Smooth muscle cell (in vitro differentiated cells): ENCODE measurements at regions not wholly inside any gene's neighbourhood (a gene's known extent, or its start where the extent isn't known, plus 50 kb on each side); places are given as distances from the start of the nearest gene placed in this dataset.

Source experiments
- DNase-seq: peaks from one replicate; lab custom pipeline; 2025; ENCODE audit not compliant: unreplicated experiment; lab: John Stamatoyannopoulos, UW
- H2AFZ ChIP-seq: fragments of 200-600 bp; sonication (generic); 2 replicates; pipeline ENCODE4 v1.6.0; 2016; ENCODE audit warnings: antibody characterized with exemption, low read depth, mild to moderate bottlenecking
- H3F3A ChIP-seq: fragments of 200-600 bp; sonication (generic); 2 replicates; pipeline ENCODE4 v1.6.0; 2017; ENCODE audit warnings: antibody characterized with exemption, low read depth
- H3K27ac ChIP-seq: fragments of 200-600 bp; sonication (generic); 2 replicates; pipeline ENCODE4 v1.5.1; 2016; ENCODE audit warnings: low read depth, mild to moderate bottlenecking
- H3K27me3 ChIP-seq: fragments of 200-600 bp; sonication (generic); 2 replicates; pipeline ENCODE4 v1.6.1; 2016; ENCODE audit warnings: low read depth, mild to moderate bottlenecking
- H3K36me3 ChIP-seq: fragments of 200-600 bp; sonication (generic); 2 replicates; pipeline ENCODE4 v1.5.1; 2016; ENCODE audit warnings: low read depth
- H3K4me1 ChIP-seq: fragments of 200-600 bp; sonication (generic); 2 replicates; pipeline ENCODE4 v1.5.1; 2016; ENCODE audit warnings: low read depth
- H3K4me2 ChIP-seq: fragments of 200-600 bp; sonication (generic); 2 replicates; pipeline ENCODE4 v1.6.0; 2016; ENCODE audit warnings: mild to moderate bottlenecking
- H3K4me3 ChIP-seq: fragments of 200-600 bp; sonication (generic); 2 replicates; pipeline ENCODE4 v1.5.1; 2016; ENCODE audit warnings: mild to moderate bottlenecking
- H3K79me2 ChIP-seq: fragments of 200-600 bp; sonication (generic); 2 replicates; pipeline ENCODE4 v1.6.0; 2016; ENCODE audit warnings: low read depth, mild to moderate bottlenecking
- H3K9ac ChIP-seq: fragments of 200-600 bp; sonication (generic); 2 replicates; pipeline ENCODE4 v1.6.0; 2016; ENCODE audit warnings: low read depth
- H3K9me3 ChIP-seq: fragments of 200-600 bp; sonication (generic); replicated peaks from 2 replicates; pipeline ENCODE4 v1.5.1; 2016; ENCODE audit warnings: low read depth
- H4K20me1 ChIP-seq: fragments of 200-600 bp; sonication (generic); 2 replicates; pipeline ENCODE4 v1.6.0; 2016; ENCODE audit warnings: low read depth
- WGBS: methylation state at CpG from one replicate; pipeline ENCODE4 v1.1.7; 2016; ENCODE audit warnings: low lambda C conversion rate; 5-methylcytosine and 5-hydroxymethylcytosine counted together
- TF ChIP-seq, protein P1 (sequence below): fragments of 200-600 bp; sonication (generic); IDR thresholded peaks from 2 replicates; pipeline ENCODE4 v1.5.1; 2017; ENCODE audit warnings: borderline replicate concordance, mild to moderate bottlenecking, antibody characterized with exemption; ENCODE audit not compliant: insufficient read depth, poor library complexity, severe bottlenecking

DNA sequence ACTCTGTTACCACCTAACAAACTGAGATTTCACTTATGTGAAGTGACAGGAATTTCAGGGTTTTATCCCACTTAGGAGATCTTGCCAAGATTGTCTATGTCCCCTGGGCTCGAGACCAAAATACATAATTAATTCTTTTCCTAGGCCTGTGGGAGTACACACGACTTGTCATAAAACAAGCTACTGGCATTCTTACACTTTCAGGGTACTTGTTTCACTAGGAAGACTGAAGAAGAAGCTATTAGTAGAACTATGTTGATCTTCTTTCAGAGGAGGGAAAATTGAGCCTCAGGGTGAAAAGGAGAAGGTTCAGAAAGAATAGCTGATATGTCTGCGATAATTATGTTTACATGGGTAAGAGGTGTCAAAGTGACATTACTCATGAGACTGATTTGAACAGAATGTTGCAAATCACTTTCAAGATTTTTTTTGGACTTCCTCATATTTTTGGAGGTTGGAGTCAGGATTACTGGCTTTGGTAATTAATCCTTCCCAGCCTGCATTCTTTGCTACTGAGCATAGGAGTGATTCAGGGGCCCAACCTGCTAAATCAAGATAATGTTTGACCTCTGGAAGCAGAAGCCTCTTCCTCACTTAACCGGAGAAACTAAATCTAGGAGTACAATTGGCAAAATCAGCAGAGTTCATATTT, 240.0 kb upstream of the NT5C1B start:
- Histone ChIP-seq H4K20me1 (no peaks in the 10 kb centered on the region), H3K27me3 (no peaks in the 10 kb centered on the region), H3K36me3 (no peaks in the 10 kb centered on the region), H3K4me2 (peak overlapping the region; percentile 37), H3K79me2 (no peaks in the 10 kb centered on the region), H3F3A (peaks cover 4% of the 10 kb centered on the region), H3K27ac (peak overlapping the region; percentile 20), H3K4me3 (no peak overlapping the region), H2AFZ (no peak overlapping the region), H3K9ac (no peak overlapping the region), H3K9me3 (no peaks in the 10 kb centered on the region), H3K4me1 (peaks cover 8% of the 10 kb centered on the region)
- DNase-seq: no peak
- TF ChIP-seq, protein P1, sequence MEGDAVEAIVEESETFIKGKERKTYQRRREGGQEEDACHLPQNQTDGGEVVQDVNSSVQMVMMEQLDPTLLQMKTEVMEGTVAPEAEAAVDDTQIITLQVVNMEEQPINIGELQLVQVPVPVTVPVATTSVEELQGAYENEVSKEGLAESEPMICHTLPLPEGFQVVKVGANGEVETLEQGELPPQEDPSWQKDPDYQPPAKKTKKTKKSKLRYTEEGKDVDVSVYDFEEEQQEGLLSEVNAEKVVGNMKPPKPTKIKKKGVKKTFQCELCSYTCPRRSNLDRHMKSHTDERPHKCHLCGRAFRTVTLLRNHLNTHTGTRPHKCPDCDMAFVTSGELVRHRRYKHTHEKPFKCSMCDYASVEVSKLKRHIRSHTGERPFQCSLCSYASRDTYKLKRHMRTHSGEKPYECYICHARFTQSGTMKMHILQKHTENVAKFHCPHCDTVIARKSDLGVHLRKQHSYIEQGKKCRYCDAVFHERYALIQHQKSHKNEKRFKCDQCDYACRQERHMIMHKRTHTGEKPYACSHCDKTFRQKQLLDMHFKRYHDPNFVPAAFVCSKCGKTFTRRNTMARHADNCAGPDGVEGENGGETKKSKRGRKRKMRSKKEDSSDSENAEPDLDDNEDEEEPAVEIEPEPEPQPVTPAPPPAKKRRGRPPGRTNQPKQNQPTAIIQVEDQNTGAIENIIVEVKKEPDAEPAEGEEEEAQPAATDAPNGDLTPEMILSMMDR: no peak
- 21% methylated on average over 4 of the region's 4 CpGs for WGBS

DNA sequence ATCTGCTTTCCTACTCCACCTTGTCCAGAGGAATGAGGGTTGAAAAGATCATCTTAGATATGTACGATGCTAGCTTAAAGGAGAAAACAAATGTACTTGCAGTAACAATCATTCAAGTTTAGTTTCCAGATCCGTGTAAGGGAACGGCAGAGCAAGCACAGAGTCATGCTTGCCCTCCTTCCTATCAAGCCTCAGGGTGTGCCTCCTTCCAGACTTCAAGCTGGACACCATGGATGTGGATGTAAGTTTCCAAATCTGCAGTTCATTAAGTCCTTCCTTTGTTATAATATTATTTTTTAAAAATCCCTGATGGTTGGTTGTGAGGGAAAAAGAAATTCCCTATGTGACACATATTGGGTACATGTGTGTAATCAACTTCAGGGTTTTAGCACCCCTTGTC, 238.9 kb upstream of the NT5C1B start:
- TF ChIP-seq, protein P1: no peak
- Histone ChIP-seq H3F3A (peaks cover 4% of the 10 kb centered on the region), H2AFZ (no peak overlapping the region), H3K4me3 (no peak overlapping the region), H3K36me3 (no peaks in the 10 kb centered on the region), H3K9me3 (no peaks in the 10 kb centered on the region), H3K4me2 (no peak overlapping the region), H3K9ac (no peak overlapping the region), H3K27me3 (no peaks in the 10 kb centered on the region), H3K27ac (no peak overlapping the region), H3K4me1 (peaks cover 8% of the 10 kb centered on the region), H3K79me2 (no peaks in the 10 kb centered on the region), H4K20me1 (no peaks in the 10 kb centered on the region)
- WGBS: 87% methylated on average over 3 of the region's 3 CpGs
- no peak for DNase-seq

DNA sequence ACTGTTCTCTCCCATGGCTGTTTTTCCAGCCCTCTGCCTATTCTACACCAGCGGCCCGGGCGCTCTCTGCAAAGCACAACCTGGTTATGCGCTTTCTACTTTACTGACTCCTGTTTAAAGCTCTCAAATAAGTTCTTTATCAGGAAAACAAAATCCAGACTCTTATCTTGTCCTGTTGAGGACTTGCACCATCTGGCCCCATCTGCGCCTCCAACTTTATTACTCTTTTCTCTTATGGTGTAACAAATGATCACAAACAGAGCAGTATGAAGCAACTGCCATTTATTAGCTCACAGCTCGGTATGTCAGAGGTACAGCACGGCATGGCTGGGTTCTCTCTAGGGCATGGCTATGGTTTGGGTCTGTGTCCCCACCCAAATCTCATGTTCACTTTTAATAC, 236.5 kb upstream of the NT5C1B start:
- Histone ChIP-seq H3K9me3 (no peaks in the 10 kb centered on the region), H3K4me3 (no peak overlapping the region), H4K20me1 (no peaks in the 10 kb centered on the region), H3K36me3 (no peaks in the 10 kb centered on the region), H3K79me2 (no peaks in the 10 kb centered on the region), H3F3A (peaks cover 4% of the 10 kb centered on the region), H3K4me1 (peaks cover 8% of the 10 kb centered on the region), H2AFZ (no peak overlapping the region), H3K4me2 (no peak overlapping the region), H3K9ac (no peak overlapping the region), H3K27me3 (no peaks in the 10 kb centered on the region), H3K27ac (no peak overlapping the region)
- TF ChIP-seq, protein P1: no peak
- 58% methylated on average over 7 of the region's 7 CpGs for WGBS
- DNase-seq: no peak

DNA sequence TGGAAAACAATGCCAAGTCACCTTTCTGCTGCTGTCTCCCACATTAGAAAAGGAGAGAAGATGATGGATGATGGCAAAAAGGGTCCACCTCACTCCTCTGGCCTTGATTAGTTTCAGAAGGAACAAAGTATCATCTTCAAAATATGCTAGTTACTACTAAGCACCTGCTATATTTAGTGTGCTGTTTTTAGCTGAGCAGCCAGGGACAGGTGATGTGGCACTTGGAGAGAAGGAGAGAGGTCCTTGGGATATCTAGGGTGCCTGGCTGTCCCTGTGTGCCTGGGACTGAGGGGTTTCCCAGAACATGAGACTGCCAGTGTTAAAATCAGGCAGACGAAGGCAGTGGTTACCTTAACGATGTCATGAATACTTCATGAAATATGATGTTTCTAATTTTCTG, 235.5 kb upstream of the NT5C1B start:
- H3K4me3 ChIP-seq: no peak overlapping the region
- WGBS: 100% methylated on average over 2 of the region's 2 CpGs
- H3K9ac ChIP-seq: no peak overlapping the region
- no peaks in the 10 kb centered on the region for H3K36me3 ChIP-seq
- H3K4me1 ChIP-seq: peaks cover 8% of the 10 kb centered on the region
- H3K4me2 ChIP-seq: no peak overlapping the region
- no peaks in the 10 kb centered on the region for H4K20me1 ChIP-seq
- no peaks in the 10 kb centered on the region for H3K9me3 ChIP-seq
- no peak overlapping the region for H2AFZ ChIP-seq
- no peaks in the 10 kb centered on the region for H3F3A ChIP-seq
- TF ChIP-seq, protein P1: no peak
- H3K27me3 ChIP-seq: no peaks in the 10 kb centered on the region
- DNase-seq: no peak
- H3K27ac ChIP-seq: no peak overlapping the region
- H3K79me2 ChIP-seq: no peaks in the 10 kb centered on the region
